BLaER1 (cell line): ENCODE measurements at regions not wholly inside any gene's neighbourhood (a gene's known extent, or its start where the extent isn't known, plus 50 kb on each side); places are given as distances from the start of the nearest gene placed in this dataset.

Source experiments
- H3K27ac ChIP-seq: shearing (Covaris generic); formaldehyde crosslinking; 2 replicates; pipeline ENCODE4 v1.8.1; 2022
- H3K27me3 ChIP-seq: shearing (Covaris generic); formaldehyde crosslinking; 2 replicates; pipeline ENCODE4 v1.8.1; 2022
- H3K36me3 ChIP-seq: shearing (Covaris generic); formaldehyde crosslinking; 2 replicates; pipeline ENCODE4 v1.8.1; 2022
- H3K4me1 ChIP-seq: shearing (Covaris generic); formaldehyde crosslinking; 2 replicates; pipeline ENCODE4 v1.8.1; 2022
- H3K4me2 ChIP-seq: shearing (Covaris generic); formaldehyde crosslinking; 2 replicates; pipeline ENCODE4 v1.8.1; 2022
- H3K4me3 ChIP-seq: shearing (Covaris generic); formaldehyde crosslinking; 2 replicates; pipeline ENCODE4 v1.8.1; 2022
- H3K9ac ChIP-seq: shearing (Covaris generic); formaldehyde crosslinking; 2 replicates; pipeline ENCODE4 v1.8.1; 2022
- H3K9me3 ChIP-seq: shearing (Covaris generic); formaldehyde crosslinking; 2 replicates; pipeline ENCODE4 v1.8.1; 2022
- H4K20me1 ChIP-seq: shearing (Covaris generic); formaldehyde crosslinking; 2 replicates; pipeline ENCODE4 v1.8.1; 2022
- Cebpa-rat ChIP-seq: shearing (Covaris generic); IDR thresholded peaks from 2 replicates; pipeline ENCODE4 v1.8.1; 2022

- no peak overlapping the region for H3K27ac ChIP-seq
- H3K4me3 ChIP-seq, result no peak overlapping the region
- H3K4me2 ChIP-seq, result peak overlapping the region; percentile 41
- no peaks in the 10 kb centered on the region for H3K27me3 ChIP-seq
- H3K9ac ChIP-seq, result no peak overlapping the region
- H3K9me3 ChIP-seq, result no peaks in the 10 kb centered on the region
- H4K20me1 ChIP-seq, result no peaks in the 10 kb centered on the region
- H3K4me1 ChIP-seq, result peaks cover 62% of the 10 kb centered on the region
- H3K36me3 ChIP-seq, result no peaks in the 10 kb centered on the region
- TF ChIP-seq Cebpa-rat, result no peak
Measured at GRCh38 chr2:239609607-239610310, 208.9 kb upstream of the HDAC4 start.

DNA sequence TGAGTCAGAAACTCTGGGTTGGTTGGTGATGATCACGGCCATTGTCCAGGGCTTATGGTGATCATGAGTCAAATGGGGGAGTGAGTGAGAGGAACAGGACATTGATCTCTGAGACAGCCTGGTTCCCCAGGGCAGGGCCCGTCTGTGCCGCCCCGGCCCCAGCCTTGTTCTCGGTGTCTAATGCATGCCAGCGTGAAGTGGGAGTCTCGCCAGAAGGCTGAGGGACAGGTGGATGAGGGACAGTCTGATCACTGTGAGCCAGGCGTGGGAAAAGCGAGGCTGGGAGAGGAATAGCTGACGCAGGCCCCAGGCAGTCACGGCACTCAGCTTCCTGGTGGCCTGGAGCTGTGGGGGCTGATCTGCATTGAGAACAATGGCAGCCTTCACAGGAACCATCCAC is 208.3 kb upstream of the HDAC4 start:
- Histone ChIP-seq H3K27me3 (no peaks in the 10 kb centered on the region), H3K4me1 (peaks cover 63% of the 10 kb centered on the region), H4K20me1 (no peaks in the 10 kb centered on the region), H3K27ac (no peak overlapping the region; the same call in 1 of the 2 replicates), H3K9me3 (peaks cover under 1% of the 10 kb centered on the region; the same call in 1 of the 2 replicates), H3K36me3 (no peaks in the 10 kb centered on the region), H3K4me3 (no peak overlapping the region), H3K9ac (no peak overlapping the region), H3K4me2 (peak overlapping the region; percentile 41)
- no peak for TF ChIP-seq Cebpa-rat

GRCh38 chr2:239608723-239609122 is 207.9 kb upstream of the HDAC4 start:
- no peaks in the 10 kb centered on the region for H3K27me3 ChIP-seq
- peak overlapping the region; percentile 41; the same call in 1 of the 2 replicates for H3K27ac ChIP-seq
- no peak overlapping the region for H3K9ac ChIP-seq
- H3K4me2 ChIP-seq, result peak overlapping the region; percentile 79; the same call in 1 of the 2 replicates
- H3K4me3 ChIP-seq, result no peak overlapping the region
- H3K4me1 ChIP-seq, result peaks cover 66% of the 10 kb centered on the region
- no peak for TF ChIP-seq Cebpa-rat
- H4K20me1 ChIP-seq, result no peaks in the 10 kb centered on the region
- H3K9me3 ChIP-seq, result peaks cover 5% of the 10 kb centered on the region
- no peaks in the 10 kb centered on the region for H3K36me3 ChIP-seq

DNA sequence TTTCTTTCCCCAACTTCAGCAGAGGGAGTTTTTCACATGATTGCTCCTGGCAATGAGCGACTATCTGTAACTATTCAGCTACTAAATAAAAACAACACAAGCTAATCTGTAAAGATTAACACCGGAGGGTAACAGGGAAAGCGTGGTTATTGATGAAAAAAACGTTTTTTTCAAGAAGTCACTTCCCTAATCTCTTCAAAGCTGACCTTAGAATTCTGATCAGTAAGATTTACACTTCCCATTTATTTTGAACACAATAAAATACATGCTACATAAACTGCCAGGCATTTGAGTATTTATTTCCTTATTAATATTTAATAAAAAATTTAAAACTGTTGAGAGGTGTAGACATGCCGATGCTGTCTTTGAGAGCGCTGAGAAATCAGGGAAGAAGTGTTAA is 207.4 kb upstream of the HDAC4 start:
- no peaks in the 10 kb centered on the region for H3K36me3 ChIP-seq
- H4K20me1 ChIP-seq, result no peaks in the 10 kb centered on the region
- H3K27me3 ChIP-seq, result no peaks in the 10 kb centered on the region
- TF ChIP-seq Cebpa-rat, result no peak
- H3K4me1 ChIP-seq, result peaks cover 70% of the 10 kb centered on the region
- H3K4me2 ChIP-seq, result peak overlapping the region; percentile 79
- peaks cover 8% of the 10 kb centered on the region for H3K9me3 ChIP-seq
- H3K27ac ChIP-seq, result peak overlapping the region; percentile 78
- no peak overlapping the region for H3K4me3 ChIP-seq
- peak overlapping the region; percentile 71 for H3K9ac ChIP-seq

- Histone ChIP-seq H4K20me1 (no peaks in the 10 kb centered on the region), H3K4me2 (peak overlapping the region; percentile 79), H3K27me3 (no peaks in the 10 kb centered on the region), H3K4me3 (no peak overlapping the region; the same call in 1 of the 2 replicates), H3K27ac (peak overlapping the region; percentile 78), H3K9ac (peak overlapping the region; percentile 71), H3K9me3 (peaks cover 8% of the 10 kb centered on the region), H3K36me3 (no peaks in the 10 kb centered on the region), H3K4me1 (peaks cover 76% of the 10 kb centered on the region)
- no peak for TF ChIP-seq Cebpa-rat
Measured at GRCh38 chr2:239607517-239608191, 206.8 kb upstream of the HDAC4 start.

DNA sequence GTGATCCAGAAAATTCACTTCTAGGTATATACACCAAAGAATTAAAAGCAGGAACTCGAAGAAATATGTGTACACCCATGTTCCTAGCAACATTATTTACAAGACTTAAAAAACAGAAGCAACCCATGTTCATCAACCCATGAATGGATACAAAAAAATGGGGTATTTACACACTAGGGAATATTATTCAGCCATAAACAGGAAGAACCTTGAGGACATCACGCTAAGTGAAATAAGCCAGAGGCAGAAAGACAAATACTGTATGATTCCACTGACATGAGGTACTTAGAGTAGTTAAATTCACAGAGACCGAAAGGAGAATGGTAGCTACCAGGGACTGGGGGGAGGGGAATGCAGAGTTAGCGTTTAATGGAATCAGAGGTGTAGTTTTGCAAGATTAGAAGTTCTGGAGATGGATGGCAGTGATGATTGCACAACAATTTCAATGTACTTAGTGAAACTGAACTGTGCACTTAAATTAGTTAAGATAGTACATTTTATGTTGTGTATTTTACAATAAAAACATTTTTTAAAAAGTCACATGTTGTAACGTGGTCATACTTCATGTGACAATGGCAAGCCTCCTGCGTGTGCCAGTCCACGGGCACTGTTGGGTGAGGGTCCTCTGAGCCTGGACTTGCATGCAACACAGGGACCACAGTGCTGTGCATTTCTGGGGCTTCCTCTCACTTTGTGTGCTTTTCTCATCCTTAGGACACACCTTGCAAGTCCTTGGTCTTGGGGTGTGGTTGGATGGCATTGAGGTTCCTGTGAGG is 206.1 kb upstream of the HDAC4 start:
- no peak for TF ChIP-seq Cebpa-rat
- Histone ChIP-seq H3K4me2 (peak overlapping the region; percentile 79), H3K4me3 (no peak overlapping the region), H3K27ac (no peak overlapping the region), H4K20me1 (no peaks in the 10 kb centered on the region), H3K36me3 (no peaks in the 10 kb centered on the region), H3K9ac (no peak overlapping the region; the same call in 1 of the 2 replicates), H3K4me1 (peaks cover 80% of the 10 kb centered on the region), H3K9me3 (peaks cover 8% of the 10 kb centered on the region), H3K27me3 (no peaks in the 10 kb centered on the region)

DNA sequence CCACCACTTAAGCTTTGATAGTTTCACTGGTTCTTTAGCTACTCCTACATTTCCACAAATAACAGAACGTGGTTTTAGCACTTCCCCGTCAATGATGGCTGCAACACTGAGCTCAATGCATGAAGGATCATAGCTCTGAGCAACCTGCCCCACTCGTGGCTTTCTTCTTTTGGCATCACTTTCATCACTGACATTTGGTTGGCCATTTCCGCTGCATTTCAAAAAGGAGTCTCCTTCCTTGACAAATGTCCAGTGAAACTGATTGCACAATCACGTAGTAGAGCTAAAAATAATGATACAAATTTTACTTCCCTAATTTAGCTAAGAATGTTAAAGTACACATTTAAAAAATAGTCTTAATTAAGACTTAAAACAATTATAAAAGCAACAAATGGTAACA is 205.2 kb upstream of the HDAC4 start:
- H4K20me1 ChIP-seq, result no peaks in the 10 kb centered on the region
- no peaks in the 10 kb centered on the region for H3K27me3 ChIP-seq
- no peaks in the 10 kb centered on the region for H3K36me3 ChIP-seq
- no peak overlapping the region for H3K27ac ChIP-seq
- TF ChIP-seq Cebpa-rat, result peak; percentile 89
- H3K9me3 ChIP-seq, result peaks cover 8% of the 10 kb centered on the region
- peak overlapping the region; percentile 79 for H3K4me2 ChIP-seq
- no peak overlapping the region for H3K4me3 ChIP-seq
- H3K4me1 ChIP-seq, result peaks cover 86% of the 10 kb centered on the region
- H3K9ac ChIP-seq, result no peak overlapping the region

- Histone ChIP-seq H3K4me3 (no peak overlapping the region), H3K9ac (no peak overlapping the region), H3K36me3 (no peaks in the 10 kb centered on the region), H4K20me1 (no peaks in the 10 kb centered on the region), H3K27ac (no peak overlapping the region), H3K4me1 (peaks cover 92% of the 10 kb centered on the region), H3K4me2 (peak overlapping the region; percentile 79), H3K9me3 (peaks cover 8% of the 10 kb centered on the region), H3K27me3 (no peaks in the 10 kb centered on the region)
- no peak for TF ChIP-seq Cebpa-rat
Measured at GRCh38 chr2:239605409-239605808, 204.6 kb upstream of the HDAC4 start.

DNA sequence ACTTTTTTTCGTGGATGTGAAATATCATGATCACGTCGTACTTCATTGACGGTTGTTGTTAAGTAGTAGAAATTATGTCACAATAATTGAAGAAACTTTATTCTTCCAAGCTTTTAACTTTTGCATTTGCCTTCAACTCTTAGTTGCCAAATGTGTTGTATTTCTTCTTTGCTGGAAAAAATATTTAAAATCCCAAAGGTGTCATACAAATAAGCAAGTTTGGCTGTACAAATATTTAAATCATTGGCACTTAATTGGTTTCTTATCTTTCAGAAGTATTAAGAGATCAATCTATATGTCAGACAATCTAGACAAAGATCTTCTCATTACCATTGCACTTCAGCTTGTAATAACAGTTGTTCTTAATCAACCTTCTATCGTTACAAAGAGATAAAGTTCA is 204.0 kb upstream of the HDAC4 start:
- H4K20me1 ChIP-seq, result no peaks in the 10 kb centered on the region
- peaks cover 94% of the 10 kb centered on the region for H3K4me1 ChIP-seq
- no peak overlapping the region for H3K4me3 ChIP-seq
- TF ChIP-seq Cebpa-rat, result no peak; the same call in 1 of the 2 replicates
- no peak overlapping the region for H3K27ac ChIP-seq
- H3K36me3 ChIP-seq, result no peaks in the 10 kb centered on the region
- H3K9me3 ChIP-seq, result peaks cover 8% of the 10 kb centered on the region
- H3K27me3 ChIP-seq, result no peaks in the 10 kb centered on the region
- H3K9ac ChIP-seq, result no peak overlapping the region
- peak overlapping the region; percentile 79 for H3K4me2 ChIP-seq
